GM18519 (cell line): ENCODE measurements at regions not wholly inside any gene's neighbourhood (a gene's known extent, or its start where the extent isn't known, plus 50 kb on each side); places are given as distances from the start of the nearest gene placed in this dataset.
"Not testable (repeated sequence)": the region's sequence is repeated elsewhere in the genome, so short reads cannot be mapped to it uniquely, and the experiment has no call there.

Source experiments
- ATAC-seq: cut with Tn5 transposase; IDR thresholded peaks from one replicate; pipeline ENCODE4 v1.9.1; 2021; ENCODE audit warnings: mild to moderate bottlenecking, moderate library complexity; ENCODE audit not compliant: unreplicated experiment, low FRiP score

DNA sequence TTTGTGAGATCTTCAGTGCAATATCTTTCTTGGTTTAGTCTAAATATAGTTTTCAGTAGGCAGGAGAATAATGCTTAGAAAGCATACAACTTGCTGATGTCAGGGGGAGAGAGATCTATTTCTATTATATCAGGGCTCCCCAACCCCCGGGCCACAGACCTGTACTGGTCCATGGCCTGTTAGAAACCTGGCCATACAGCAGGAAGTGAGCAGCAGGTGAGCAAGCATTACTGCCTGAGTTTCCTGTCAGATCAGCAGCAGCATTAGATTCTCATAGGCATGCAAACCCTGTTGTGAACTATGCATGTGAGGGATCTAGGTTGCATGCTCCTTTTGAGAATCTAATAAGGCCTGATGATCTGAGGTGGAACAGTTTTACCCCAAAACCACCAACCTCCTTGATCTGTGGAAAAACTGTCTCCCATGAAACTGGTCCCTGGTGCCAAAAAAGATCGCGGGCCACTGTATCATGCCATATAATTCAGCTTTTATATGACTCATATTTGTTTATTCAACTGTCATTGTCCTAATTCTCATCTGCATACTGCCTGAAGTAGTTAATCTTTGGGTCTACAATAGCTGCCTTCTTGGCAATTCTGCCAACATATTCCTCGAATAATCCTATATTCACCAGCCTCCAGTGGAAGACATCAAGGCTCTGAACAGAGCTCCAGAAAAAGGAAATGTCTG is 163.6 kb upstream of the DYRK2 start:
- ATAC-seq = no peak

DNA sequence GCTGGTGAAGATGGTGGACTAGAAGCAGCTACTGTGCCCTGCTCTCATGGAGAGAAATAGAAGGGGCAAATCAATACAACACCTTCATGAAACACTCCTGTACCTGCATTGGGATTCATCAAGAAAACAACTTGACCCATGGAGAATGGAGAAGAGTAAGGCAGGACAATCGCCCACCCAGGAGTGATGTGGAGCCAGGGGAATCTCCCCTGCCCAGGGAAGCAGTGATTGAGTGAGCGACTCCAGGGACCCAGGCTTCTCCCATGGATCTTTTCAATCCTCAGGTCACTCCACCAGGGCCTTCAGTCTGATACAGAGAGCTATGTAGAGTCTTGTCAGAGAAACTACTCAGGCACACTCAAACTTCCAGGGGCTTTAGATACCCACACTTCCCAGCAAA is 161.9 kb upstream of the DYRK2 start:
- ATAC-seq = no peak

DNA sequence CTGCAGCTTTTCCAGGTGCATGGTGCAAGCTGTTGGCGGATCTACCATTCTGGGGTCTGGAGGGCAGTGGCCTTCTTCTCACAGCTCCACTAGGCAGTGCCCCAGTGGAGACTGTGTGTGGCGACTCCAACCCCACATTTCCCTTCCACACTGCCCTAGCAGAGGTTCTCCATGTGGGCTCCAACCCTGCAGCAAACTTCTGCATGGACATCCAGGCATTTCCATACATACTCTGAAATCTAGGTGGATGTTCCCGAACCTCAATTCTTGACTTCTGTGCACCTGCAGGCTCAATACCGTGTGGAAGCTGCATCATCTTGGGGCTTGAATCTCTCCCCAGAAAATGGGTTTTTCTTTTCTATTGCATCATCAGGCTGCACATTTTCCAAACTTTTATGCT is 160.2 kb upstream of the DYRK2 start:
- ATAC-seq = not testable (repeated sequence)

DNA sequence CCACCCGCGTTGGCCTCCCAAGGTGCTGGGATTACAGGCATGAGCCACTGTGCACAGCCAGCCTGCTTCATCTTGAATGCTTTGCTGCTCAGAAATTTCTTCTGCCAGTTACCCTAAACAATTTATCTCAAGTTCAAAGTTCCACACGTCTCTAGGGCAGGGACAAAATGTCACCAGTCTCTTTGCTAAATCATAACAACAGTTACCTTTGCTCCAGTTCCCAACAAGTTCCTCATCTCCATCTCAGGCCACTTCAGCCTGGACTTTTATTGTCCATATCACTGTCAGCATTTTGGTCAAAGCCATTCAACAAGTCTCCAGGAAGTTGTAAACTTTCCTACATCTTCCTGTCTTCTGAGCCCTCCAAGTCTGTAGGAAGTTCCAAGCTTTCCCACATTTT is 159.5 kb upstream of the DYRK2 start:
- ATAC-seq = no peak

DNA sequence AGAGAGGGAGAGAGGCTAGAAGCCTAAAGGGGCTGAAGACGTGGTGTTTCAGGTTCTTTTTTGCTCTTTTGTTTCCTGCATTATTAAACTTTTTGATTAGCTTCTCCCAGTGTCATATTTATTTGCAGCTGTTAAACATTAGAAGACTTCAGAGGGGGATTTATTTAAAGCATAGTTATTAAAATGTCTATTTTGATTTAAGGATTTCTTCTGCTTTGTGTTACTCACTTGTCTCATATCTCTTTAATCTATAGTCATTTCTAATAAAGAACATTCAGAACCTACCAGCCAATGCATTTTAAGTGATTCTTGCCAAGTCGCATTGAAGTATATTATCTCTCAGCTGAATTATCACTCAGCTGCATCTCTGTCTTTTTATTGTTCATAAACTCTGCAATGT is 152.0 kb upstream of the DYRK2 start:
- no peak for ATAC-seq

DNA sequence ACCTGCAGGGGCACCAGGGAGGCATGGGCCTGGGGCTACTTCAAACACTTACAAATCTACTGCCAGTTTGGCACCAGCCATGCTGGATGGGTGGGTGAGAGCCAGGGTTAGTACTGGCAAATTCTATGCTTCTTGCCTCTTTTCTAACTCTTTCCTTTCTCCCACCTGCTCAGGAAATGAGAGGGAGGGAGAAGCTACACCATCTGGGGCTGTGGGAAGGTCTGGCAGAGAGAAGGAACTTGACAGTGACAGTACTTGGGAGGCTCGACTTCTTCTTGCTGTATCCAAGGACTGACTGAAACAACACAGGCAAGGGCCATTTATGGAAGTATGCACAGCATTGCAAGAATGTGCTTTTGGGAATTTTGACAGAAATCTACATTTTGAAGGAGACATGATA is 149.6 kb upstream of the DYRK2 start:
- ATAC-seq = no peak

DNA sequence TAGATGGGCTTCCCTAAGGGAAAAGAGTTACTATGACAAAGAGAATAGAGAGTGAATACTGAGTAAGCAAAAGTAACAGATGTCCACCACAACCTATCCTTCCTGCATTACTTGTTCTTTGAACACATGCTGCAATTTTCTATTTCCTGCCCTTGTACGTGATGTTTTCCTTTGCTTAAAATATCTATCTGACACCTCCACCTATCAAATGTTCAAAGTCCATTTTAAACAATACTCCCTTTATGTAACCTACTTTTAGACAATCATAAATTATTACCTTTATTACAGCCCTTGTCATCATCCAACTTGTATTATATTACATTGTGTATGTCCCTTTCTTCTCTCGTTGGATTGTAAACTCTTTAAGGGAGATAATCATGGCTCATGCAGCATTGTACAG is 147.2 kb upstream of the DYRK2 start:
- no peak for ATAC-seq

DNA sequence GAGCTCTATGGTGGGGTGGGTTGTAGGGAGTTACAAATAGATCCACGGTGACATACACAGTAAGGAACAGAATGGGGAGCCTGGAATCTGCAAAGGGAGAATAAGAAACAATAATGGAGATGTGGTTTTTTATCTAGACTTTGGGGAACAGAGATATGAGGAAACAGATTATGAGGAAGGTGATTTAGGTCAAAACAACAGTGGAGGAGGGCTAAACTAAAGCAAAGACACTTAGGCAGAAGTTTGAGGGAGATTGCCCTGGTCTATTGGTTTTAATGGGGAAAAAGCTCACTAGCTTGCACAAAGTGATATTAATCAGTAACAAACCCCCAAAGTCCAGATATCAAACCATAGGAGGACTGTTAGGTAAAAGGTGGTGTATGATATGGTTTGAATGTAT is 144.5 kb upstream of the DYRK2 start:
- no peak for ATAC-seq

DNA sequence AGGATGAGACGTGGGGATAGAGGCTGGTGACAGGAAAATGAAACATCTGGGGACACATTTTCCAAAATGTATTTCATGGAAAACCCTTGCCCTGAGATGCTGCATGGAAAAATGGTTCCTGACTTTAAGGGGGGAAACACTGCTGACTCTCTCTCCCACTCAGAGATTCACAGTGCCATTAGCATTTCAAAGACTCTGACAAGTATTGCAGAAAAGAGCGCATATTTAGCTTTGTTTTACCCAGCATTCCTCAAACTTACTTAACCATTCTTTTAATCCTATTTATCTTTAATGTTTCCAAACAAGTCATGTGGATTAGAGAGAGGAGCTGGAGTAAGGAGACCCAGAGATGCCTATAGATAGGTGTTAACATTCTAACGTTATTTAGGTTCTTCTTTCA is 141.8 kb upstream of the DYRK2 start:
- no peak for ATAC-seq

DNA sequence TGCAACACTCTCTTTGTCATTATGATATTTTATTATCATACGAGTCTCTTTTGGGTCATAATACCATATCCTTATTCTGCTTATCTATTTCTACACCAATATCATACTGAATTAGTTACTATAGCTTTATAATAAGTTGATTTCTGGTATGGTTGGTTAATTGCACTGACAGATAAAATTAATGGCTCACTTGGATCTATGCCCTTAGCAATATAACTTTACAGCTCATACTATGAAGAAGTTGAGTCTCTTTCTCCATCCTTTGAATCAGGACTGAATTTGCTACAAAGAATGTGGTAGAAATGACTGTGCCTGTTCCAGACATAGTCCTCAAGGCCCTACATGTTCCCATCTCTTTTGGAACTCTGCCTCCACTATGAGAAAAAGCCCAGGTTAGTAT is 139.7 kb upstream of the DYRK2 start:
- no peak for ATAC-seq

DNA sequence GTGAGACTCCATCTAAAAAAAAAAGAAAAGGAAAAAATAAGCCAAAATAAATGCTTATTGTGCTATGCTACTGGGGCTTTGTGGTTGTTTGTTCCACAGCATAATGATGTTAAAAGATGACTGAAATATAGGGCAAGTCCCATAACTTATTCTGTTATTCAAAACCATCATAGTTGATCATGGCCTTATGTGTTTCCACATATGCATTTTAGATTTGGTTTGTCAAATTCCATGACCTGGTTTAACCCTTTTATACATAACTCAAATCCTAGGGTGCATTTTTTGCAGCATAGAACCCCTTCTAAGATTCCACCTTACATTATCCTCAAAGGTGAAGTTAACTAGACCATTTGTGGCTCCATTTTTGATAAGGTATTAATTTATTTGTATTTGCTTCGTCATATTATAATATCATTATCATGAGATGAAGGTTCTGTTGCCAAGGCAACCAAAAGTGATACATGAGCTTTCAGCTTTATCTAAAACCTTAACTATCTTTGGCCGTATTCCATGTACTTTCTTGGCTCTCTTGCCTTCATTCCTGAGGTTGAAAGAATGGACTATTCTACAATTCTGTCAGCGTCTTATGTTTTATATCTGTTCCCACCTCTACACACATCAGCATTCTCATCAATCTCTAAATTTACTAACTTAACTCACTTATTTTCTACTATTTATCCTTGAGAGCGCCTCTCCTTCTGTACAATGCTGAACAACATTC is 138.7 kb upstream of the DYRK2 start:
- ATAC-seq = no peak

DNA sequence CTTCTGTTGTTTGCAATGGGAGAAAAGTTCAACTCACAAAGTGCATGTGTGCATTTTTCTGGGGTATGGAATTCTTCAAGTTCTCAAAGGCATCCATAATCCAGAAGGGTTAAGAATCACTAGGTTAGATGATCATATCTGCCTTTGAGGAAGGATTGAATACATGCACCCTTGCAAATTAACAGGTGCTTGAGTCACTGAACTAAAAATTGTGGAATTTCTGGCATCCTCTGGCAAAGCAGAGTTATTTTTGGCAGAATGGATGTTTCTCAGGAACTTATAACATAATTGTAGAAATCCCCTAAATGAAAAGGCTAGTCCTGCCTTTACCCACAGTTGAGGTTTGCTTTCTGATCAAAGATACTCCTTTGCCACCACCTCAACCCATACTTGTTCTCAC is 136.5 kb upstream of the DYRK2 start:
- no peak for ATAC-seq

DNA sequence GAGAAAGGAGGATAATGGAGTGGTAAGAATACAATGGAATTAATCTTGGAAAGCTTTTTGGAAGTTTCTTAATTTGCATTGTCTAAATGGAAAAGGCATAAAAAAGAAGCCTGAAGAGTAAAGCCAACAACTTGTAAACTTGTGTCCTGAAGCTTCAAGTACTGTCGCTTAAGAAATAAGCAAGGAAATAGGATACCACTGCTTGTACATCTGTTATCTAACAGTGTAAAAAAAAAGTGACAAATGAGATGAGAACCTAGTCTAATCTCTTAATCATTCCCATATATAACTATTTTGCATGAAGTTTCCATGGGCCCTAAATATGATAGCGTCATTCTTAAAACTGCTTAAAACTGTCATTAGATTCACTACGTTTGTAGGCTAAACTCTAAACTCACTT is 134.0 kb upstream of the DYRK2 start:
- ATAC-seq = no peak

DNA sequence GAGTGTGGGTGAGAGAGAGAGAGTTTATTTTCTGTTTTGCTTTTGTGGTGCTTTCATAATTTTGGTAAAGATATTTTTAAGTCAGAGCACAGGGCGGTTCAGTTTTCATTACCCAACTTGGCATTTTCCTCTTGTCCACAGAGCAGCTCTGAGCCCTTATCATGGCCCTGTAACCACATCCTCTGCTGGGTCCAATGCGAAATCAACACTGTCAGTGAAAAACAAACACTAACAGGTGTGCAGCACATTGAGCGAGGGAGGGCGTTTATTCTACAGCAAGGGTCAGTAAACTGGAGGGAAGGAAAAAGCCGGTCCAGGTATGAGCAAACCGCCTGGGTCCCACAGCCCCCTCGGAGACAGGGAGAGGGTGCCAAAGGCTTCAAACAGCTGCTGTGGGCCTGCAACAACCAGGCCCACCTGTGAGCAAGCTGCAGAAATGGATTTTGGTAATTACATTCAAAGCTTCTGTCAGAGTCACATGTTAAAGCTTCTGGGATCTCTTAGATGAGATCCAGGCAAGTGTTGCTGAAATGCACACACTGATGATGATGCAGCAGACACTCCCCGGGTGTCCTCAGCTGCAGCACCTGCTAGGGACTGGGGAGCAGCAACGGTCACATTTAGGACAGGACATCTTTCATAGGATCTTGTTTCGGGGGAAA is 132.7 kb upstream of the DYRK2 start:
- peak; percentile 81 for ATAC-seq

DNA sequence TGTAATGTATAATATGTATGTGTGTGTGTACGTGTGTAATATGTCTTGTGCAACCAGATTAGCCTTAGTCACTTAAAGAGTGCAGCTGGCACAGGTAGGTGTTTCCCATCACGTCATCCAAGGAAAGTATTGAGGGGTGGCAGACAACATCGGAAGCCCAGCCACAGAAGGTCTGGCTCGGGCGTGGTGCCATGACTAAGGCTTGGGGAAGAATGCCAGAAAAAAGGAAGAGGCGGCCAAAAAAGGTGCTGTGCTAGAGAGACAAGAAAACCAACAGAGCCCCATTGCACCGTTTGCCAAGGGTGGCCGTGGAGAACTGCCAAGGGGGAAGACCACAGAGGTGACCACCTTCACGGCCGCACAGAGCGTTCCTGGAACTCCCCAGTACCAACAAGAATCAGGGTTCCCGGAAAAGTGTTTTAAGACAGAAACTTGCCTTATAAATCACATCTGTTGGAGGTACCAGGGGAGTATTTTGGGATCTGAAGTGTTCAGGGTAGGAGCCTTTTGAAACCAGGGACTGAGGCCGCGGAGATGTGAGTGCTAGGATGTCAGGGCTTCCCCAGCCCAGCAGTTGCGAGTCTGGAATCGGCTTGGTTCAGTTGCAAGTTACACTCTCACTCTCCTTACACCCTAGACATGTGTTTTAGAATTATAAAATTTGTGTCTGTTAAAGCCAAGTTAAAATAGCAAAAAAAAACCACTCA is 131.2 kb upstream of the DYRK2 start:
- no peak for ATAC-seq

DNA sequence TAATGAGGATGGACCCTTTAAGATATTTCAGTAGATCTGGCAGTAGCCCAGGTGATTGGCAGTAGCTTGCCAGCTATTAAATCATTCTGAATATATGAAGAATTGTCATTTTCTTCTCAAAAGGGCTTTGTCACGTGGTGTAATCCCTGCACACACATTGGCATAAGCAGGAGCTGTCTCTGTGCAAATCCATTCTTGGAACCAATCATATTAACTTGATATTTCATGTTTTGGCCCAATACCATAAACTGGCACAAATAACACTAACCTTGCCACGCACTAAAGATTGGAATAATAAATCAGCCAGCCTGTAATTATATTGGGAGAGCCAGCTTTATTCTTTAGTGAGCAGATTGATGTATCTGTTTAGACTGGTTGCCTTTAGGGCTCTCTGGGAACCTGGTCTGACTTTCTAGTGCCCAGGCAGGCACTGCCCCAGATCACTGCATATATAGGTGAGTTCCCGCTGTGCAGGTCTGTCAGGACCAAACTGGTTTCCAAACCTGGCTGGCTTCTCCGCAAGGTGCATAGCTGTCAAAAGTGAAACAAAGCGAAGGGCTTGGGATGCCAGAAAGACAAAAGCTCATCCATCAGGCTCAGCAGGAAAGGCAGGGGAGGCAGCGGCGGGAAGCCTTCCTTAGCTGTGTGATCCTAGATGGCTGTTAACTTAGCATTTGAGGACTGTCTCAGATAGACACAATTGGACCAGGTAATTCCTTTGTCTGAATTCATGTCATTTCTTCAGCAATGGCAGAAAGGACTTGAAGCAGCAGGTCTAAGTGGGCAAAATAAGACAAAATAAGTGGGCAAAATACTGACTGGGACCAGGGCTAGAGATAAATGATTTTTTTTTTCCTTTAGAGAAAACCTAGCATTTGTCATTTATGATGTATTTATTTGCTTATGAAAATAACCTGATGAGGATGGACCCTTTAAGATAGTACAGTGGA is 128.8 kb upstream of the DYRK2 start:
- no peak for ATAC-seq

DNA sequence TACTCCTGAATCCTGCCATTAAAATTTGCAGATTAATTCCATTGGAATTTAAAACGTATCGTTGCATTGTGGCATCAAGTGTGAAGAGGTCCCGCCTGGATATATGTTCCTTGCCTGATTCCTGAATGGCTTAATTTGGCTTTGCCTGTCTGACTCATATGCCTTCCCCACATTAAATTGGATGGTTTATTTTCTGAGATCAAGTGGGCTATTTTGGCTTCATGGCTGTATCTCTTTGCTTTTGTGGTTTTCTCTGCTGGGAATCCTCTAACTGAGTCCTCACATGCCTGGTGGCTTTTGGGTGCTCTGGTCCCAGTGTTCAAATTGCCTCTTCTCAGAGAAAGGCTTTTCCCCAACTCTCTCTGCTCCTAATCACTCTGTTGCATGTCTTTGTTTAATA is 127.9 kb upstream of the DYRK2 start:
- ATAC-seq = no peak

DNA sequence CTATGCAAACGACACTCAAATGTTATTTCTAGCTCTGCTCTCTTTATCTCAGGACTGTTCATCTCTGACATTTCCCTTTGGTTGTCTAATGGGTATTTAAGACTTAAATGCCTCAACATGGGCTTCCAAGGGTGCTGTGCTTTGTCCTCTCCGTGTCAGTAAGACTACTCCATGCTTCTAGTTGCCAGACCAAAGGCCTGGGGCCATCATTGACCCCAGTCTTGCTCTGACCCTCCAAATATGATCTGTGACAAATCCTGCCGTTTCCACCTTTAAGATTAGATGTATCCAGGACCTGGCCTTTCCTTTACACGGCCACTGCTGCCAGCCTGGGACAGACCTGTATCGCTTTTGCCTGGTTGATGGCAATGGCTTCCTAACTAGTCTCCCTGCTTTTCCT is 126.3 kb upstream of the DYRK2 start:
- ATAC-seq = no peak

DNA sequence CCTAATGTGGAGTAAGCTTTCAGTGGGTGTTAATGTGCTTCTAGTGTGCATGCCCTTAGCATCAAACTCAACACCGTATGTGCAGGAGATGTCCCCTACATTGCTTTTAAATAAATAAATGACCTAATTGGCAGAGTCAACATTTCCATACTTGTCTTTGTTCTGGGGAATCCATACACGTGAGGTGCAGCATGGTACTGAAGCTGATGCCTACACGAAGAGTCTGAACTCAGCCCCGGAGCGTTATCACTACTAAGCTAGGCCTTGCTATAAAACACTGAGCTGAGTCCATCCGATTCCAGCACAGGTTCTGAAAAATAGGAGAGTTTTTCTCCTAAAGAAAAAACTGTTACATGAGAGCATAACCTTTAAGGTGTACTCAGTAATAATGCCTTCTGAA is 125.0 kb upstream of the DYRK2 start:
- no peak for ATAC-seq
